ENCODE measurements at regions not wholly inside any gene's neighbourhood (a gene's known extent, or its start where the extent isn't known, plus 50 kb on each side); places are given as distances from the start of the nearest gene placed in this dataset.

DNA sequence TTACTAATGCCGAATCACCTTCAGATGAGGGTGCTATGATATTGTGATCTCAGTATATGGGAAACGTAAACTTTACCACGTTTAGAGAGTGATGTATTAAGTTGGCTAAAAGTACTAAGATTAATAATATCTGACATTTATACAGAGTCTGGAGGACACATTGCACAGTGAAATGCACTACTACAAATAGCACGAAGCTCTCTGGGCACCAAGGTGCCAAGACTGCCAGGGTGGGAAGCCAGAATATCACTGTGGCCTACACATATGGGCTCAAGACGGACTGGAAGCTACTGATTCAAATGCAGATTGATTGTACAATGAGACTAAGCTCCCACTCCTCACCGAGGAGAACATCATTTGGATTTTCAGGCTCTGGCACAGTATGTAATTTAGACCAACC lies 113.3 kb upstream of the LIPC start:
- TF ChIP-seq POLR2A (IDR thresholded peaks at IDR 0.05; ENCODE audit: borderline replicate concordance, extremely low read depth, insufficient read depth, insufficient read length) (no peak), TCF7L2 (IDR thresholded peaks at IDR 0.05; ENCODE audit: borderline replicate concordance, extremely low read depth, insufficient read depth, insufficient read length) (no peak), EZH2 (IDR thresholded peaks at IDR 0.05) (no peak), YY1 (IDR thresholded peaks at IDR 0.05; ENCODE audit: extremely low read depth, insufficient replicate concordance, low read depth, low read length) (no peak), RAD21 (IDR thresholded peaks at IDR 0.05; ENCODE audit: low read depth) (no peak), EZH2phosphoT487 (IDR thresholded peaks at IDR 0.05; ENCODE audit: borderline replicate concordance) (no peak), SRF (IDR thresholded peaks at IDR 0.05; ENCODE audit: low read depth) (no peak), POLR2AphosphoS5 (IDR thresholded peaks at IDR 0.05; ENCODE audit: low read depth, low read length) (no peak), CEBPB (IDR thresholded peaks at IDR 0.05; ENCODE audit: low read depth) (no peak), SP1 (IDR thresholded peaks at IDR 0.05; ENCODE audit: low read depth) (no peak)
- TF ChIP-seq, protein P1, sequence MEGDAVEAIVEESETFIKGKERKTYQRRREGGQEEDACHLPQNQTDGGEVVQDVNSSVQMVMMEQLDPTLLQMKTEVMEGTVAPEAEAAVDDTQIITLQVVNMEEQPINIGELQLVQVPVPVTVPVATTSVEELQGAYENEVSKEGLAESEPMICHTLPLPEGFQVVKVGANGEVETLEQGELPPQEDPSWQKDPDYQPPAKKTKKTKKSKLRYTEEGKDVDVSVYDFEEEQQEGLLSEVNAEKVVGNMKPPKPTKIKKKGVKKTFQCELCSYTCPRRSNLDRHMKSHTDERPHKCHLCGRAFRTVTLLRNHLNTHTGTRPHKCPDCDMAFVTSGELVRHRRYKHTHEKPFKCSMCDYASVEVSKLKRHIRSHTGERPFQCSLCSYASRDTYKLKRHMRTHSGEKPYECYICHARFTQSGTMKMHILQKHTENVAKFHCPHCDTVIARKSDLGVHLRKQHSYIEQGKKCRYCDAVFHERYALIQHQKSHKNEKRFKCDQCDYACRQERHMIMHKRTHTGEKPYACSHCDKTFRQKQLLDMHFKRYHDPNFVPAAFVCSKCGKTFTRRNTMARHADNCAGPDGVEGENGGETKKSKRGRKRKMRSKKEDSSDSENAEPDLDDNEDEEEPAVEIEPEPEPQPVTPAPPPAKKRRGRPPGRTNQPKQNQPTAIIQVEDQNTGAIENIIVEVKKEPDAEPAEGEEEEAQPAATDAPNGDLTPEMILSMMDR (IDR thresholded peaks at IDR 0.05 in 2 of 3, conservative IDR thresholded peaks at IDR 0.05 in 1 of 3; ENCODE audit: borderline replicate concordance in 1 of 3, insufficient read depth in 1 of 3, low read depth in 2 of 3, low read length in 2 of 3) = no peak
- TF ChIP-seq, protein P2, sequence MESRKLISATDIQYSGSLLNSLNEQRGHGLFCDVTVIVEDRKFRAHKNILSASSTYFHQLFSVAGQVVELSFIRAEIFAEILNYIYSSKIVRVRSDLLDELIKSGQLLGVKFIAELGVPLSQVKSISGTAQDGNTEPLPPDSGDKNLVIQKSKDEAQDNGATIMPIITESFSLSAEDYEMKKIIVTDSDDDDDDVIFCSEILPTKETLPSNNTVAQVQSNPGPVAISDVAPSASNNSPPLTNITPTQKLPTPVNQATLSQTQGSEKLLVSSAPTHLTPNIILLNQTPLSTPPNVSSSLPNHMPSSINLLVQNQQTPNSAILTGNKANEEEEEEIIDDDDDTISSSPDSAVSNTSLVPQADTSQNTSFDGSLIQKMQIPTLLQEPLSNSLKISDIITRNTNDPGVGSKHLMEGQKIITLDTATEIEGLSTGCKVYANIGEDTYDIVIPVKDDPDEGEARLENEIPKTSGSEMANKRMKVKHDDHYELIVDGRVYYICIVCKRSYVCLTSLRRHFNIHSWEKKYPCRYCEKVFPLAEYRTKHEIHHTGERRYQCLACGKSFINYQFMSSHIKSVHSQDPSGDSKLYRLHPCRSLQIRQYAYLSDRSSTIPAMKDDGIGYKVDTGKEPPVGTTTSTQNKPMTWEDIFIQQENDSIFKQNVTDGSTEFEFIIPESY (IDR thresholded peaks at IDR 0.05; ENCODE audit: extremely low read depth, insufficient replicate concordance, low read length) = no peak
- TF ChIP-seq, protein P3, sequence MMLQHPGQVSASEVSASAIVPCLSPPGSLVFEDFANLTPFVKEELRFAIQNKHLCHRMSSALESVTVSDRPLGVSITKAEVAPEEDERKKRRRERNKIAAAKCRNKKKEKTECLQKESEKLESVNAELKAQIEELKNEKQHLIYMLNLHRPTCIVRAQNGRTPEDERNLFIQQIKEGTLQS (IDR thresholded peaks at IDR 0.05) = no peak
- TF ChIP-seq, protein P4, sequence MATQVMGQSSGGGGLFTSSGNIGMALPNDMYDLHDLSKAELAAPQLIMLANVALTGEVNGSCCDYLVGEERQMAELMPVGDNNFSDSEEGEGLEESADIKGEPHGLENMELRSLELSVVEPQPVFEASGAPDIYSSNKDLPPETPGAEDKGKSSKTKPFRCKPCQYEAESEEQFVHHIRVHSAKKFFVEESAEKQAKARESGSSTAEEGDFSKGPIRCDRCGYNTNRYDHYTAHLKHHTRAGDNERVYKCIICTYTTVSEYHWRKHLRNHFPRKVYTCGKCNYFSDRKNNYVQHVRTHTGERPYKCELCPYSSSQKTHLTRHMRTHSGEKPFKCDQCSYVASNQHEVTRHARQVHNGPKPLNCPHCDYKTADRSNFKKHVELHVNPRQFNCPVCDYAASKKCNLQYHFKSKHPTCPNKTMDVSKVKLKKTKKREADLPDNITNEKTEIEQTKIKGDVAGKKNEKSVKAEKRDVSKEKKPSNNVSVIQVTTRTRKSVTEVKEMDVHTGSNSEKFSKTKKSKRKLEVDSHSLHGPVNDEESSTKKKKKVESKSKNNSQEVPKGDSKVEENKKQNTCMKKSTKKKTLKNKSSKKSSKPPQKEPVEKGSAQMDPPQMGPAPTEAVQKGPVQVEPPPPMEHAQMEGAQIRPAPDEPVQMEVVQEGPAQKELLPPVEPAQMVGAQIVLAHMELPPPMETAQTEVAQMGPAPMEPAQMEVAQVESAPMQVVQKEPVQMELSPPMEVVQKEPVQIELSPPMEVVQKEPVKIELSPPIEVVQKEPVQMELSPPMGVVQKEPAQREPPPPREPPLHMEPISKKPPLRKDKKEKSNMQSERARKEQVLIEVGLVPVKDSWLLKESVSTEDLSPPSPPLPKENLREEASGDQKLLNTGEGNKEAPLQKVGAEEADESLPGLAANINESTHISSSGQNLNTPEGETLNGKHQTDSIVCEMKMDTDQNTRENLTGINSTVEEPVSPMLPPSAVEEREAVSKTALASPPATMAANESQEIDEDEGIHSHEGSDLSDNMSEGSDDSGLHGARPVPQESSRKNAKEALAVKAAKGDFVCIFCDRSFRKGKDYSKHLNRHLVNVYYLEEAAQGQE (IDR thresholded peaks at IDR 0.05; ENCODE audit: low read depth) = no peak

Data from HCT116 (cell line).